DMS153 treated with DMSO at 0.1 percent for 48 hours (cell line): ENCODE measurements at regions not wholly inside any gene's neighbourhood (a gene's known extent, or its start where the extent isn't known, plus 50 kb on each side); places are given as distances from the start of the nearest gene placed in this dataset.

Experiments
- DNase-seq: peaks from one replicate; lab custom pipeline; 2025; ENCODE audit not compliant: unreplicated experiment; lab: John Stamatoyannopoulos, UW

- DNase-seq: no peak
These were observed 212.7 kb downstream of the ESM1 start for GRCh38 chr5:54772684-54773083.

- DNase-seq: no peak
These were observed 213.2 kb downstream of the ESM1 start for GRCh38 chr5:54772231-54772630.

GRCh38 chr5:54769746-54770145 is 215.6 kb downstream of the ESM1 start:
- no peak for DNase-seq

GRCh38 chr5:54769072-54769471 is 216.3 kb downstream of the ESM1 start:
- no peak for DNase-seq

GRCh38 chr5:54766748-54767147 is 218.6 kb downstream of the ESM1 start:
- no peak for DNase-seq

GRCh38 chr5:54765165-54766028 is 220.0 kb downstream of the ESM1 start:
- no peak for DNase-seq

GRCh38 chr5:54764102-54765090 is 221.0 kb downstream of the ESM1 start:
- no peak for DNase-seq

- no peak for DNase-seq
These were observed 224.1 kb downstream of the ESM1 start for GRCh38 chr5:54761213-54761701.

- no peak for DNase-seq
These were observed 225.0 kb downstream of the ESM1 start for GRCh38 chr5:54760182-54760935.

GRCh38 chr5:54758038-54758437 is 227.4 kb downstream of the ESM1 start:
- no peak for DNase-seq

- DNase-seq: no peak
These were observed 227.9 kb downstream of the ESM1 start for GRCh38 chr5:54757541-54757940.

- no peak for DNase-seq
These were observed 228.5 kb downstream of the ESM1 start for GRCh38 chr5:54756796-54757402.

- no peak for DNase-seq
These were observed 229.1 kb downstream of the ESM1 start for GRCh38 chr5:54756301-54756700.

GRCh38 chr5:54754878-54755277 is 230.5 kb downstream of the ESM1 start:
- no peak for DNase-seq

- DNase-seq: no peak
These were observed 231.0 kb downstream of the ESM1 start for GRCh38 chr5:54754420-54754819.

GRCh38 chr5:54753753-54754152 is 231.6 kb downstream of the ESM1 start:
- DNase-seq: no peak

- no peak for DNase-seq
These were observed 232.4 kb downstream of the ESM1 start for GRCh38 chr5:54753034-54753433.

- no peak for DNase-seq
These were observed 231.0 kb downstream of the SNX18 start for GRCh38 chr5:54748527-54748926.

GRCh38 chr5:54746777-54747398 is 229.3 kb downstream of the SNX18 start:
- DNase-seq: no peak

- no peak for DNase-seq
These were observed 228.8 kb downstream of the SNX18 start for GRCh38 chr5:54746346-54746745.
